Endodermal cell (in vitro differentiated cells): ENCODE measurements at regions not wholly inside any gene's neighbourhood (a gene's known extent, or its start where the extent isn't known, plus 50 kb on each side); places are given as distances from the start of the nearest gene placed in this dataset.

Experiments used
- DNase-seq: peaks from one replicate; pipeline ENCODE4 v3.0.0-alpha.2; 2017
- H3K27ac ChIP-seq: 2 replicates; pipeline ENCODE4 v1.5.1; 2013; ENCODE audit warnings: mild to moderate bottlenecking, low read depth, low read length, moderate library complexity
- H3K27me3 ChIP-seq: 2 replicates; pipeline ENCODE4 v1.6.1; 2013; ENCODE audit warnings: mild to moderate bottlenecking, low read length, moderate library complexity; ENCODE audit not compliant: insufficient read depth, control insufficient read depth, poor library complexity, severe bottlenecking
- H3K36me3 ChIP-seq: 2 replicates; pipeline ENCODE4 v1.7.0; 2013; ENCODE audit warnings: mild to moderate bottlenecking, low read length, moderate library complexity; ENCODE audit not compliant: control insufficient read depth, insufficient read depth
- H3K4me1 ChIP-seq: one replicate; pipeline ENCODE4 v1.7.0; 2013; ENCODE audit warnings: low read length; ENCODE audit not compliant: control insufficient read depth, insufficient read depth
- H3K4me3 ChIP-seq: 2 replicates; pipeline ENCODE4 v1.5.1; 2013; ENCODE audit warnings: mild to moderate bottlenecking, low read length, moderate library complexity
- H3K9ac ChIP-seq: 2 replicates; pipeline ENCODE4 v1.6.1; 2013; ENCODE audit warnings: mild to moderate bottlenecking, low read length, moderate library complexity; ENCODE audit not compliant: poor library complexity, severe bottlenecking; ENCODE audit errors: extremely low read depth
- H3K9me3 ChIP-seq: 2 replicates; pipeline ENCODE4 v1.6.1; 2013; ENCODE audit warnings: mild to moderate bottlenecking, low read length, moderate library complexity; ENCODE audit not compliant: control insufficient read depth
- H3K27ac Mint-ChIP-seq: 2 replicates; pipeline ENCODE4 v1.8.0; 2020; ENCODE audit warnings: mixed read lengths
- H3K27me3 Mint-ChIP-seq: 2 replicates; pipeline ENCODE4 v1.8.0; 2021; ENCODE audit warnings: mild to moderate bottlenecking, mixed read lengths; ENCODE audit not compliant: insufficient read depth
- H3K36me3 Mint-ChIP-seq: 2 replicates; pipeline ENCODE4 v1.8.0; 2020; ENCODE audit warnings: low read depth, mixed read lengths
- H3K4me1 Mint-ChIP-seq: 2 replicates; pipeline ENCODE4 v1.8.0; 2020; ENCODE audit warnings: mixed read lengths
- H3K4me3 Mint-ChIP-seq: 2 replicates; pipeline ENCODE4 v1.8.0; 2020; ENCODE audit warnings: mild to moderate bottlenecking, moderate library complexity, mixed read lengths
- H3K9me3 Mint-ChIP-seq: 2 replicates; pipeline ENCODE4 v1.8.0; 2020; ENCODE audit warnings: mild to moderate bottlenecking, mixed read lengths
- WGBS, 2 experiments: methylation state at CpG; one replicate each; pipeline versions ENCODE4 v1.1.5 to v1.1.7; 2013; ENCODE audit warnings: missing lambda C conversion rate in 2 of 2, mixed read lengths in 1 of 2; ENCODE audit not compliant: insufficient coverage in 1 of 2, insufficient read length in 1 of 2; 5-methylcytosine and 5-hydroxymethylcytosine counted together
- TF ChIP-seq, protein P1 (sequence below): fragments of 200-600 bp; sonication (generic); conservative IDR thresholded peaks from 2 replicates; pipeline ENCODE4 v1.5.0; 2021; ENCODE audit warnings: antibody characterized with exemption, mild to moderate bottlenecking

DNA sequence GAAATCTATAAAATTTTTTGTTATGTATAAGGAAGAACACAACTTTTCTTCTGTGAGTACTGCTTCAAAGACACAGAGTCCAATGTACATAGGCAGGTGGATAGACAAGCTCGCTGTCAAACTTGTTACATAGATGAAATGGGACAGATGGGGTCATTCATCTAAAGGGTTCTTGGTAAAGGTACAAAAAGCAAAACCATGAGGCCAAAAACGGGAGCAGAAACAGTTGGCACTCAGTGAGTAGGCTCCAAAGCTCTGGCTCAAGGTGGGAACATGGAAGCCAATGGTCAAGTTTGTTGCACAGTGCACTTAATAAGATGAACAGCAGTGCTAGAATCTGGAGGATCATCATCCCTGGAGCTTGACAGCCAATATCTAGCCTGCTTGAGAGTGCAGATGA is 979.0 kb upstream of the EEF2KMT start:
- H3K27ac ChIP-seq = no peak overlapping the region
- H3K27me3 Mint-ChIP-seq = no peaks in the 10 kb centered on the region
- WGBS, 2 experiments = 83 to 91% methylated on average over 2 of the region's 2 CpGs

GRCh38 chr16:6068063-6068462 is 970.5 kb upstream of the EEF2KMT start:
- peaks cover 9% of the 10 kb centered on the region for H3K9me3 ChIP-seq
- peak; percentile 44 for DNase-seq
- TF ChIP-seq, protein P1, sequence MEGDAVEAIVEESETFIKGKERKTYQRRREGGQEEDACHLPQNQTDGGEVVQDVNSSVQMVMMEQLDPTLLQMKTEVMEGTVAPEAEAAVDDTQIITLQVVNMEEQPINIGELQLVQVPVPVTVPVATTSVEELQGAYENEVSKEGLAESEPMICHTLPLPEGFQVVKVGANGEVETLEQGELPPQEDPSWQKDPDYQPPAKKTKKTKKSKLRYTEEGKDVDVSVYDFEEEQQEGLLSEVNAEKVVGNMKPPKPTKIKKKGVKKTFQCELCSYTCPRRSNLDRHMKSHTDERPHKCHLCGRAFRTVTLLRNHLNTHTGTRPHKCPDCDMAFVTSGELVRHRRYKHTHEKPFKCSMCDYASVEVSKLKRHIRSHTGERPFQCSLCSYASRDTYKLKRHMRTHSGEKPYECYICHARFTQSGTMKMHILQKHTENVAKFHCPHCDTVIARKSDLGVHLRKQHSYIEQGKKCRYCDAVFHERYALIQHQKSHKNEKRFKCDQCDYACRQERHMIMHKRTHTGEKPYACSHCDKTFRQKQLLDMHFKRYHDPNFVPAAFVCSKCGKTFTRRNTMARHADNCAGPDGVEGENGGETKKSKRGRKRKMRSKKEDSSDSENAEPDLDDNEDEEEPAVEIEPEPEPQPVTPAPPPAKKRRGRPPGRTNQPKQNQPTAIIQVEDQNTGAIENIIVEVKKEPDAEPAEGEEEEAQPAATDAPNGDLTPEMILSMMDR = no peak
- Mint-ChIP-seq H3K27me3 (no peaks in the 10 kb centered on the region), H3K36me3 (no peaks in the 10 kb centered on the region), H3K27ac (no peak overlapping the region), H3K4me3 (no peak overlapping the region), H3K9me3 (peaks cover 9% of the 10 kb centered on the region), H3K4me1 (peaks cover 8% of the 10 kb centered on the region)
- H3K4me3 ChIP-seq = no peak overlapping the region
- no peaks in the 10 kb centered on the region for H3K4me1 ChIP-seq
- 83 to 90% methylated on average over 4 of the region's 4 CpGs for WGBS, 2 experiments
- no peaks in the 10 kb centered on the region for H3K27me3 ChIP-seq
- no peak overlapping the region for H3K9ac ChIP-seq
- no peak overlapping the region for H3K27ac ChIP-seq
- H3K36me3 ChIP-seq = no peaks in the 10 kb centered on the region

More for the DNA sequence above, 979.0 kb upstream of the EEF2KMT start:
- no peak for DNase-seq
- H3K9ac ChIP-seq = no peak overlapping the region
- no peak overlapping the region for H3K4me3 ChIP-seq
- H3K4me1 ChIP-seq = no peaks in the 10 kb centered on the region
- no peaks in the 10 kb centered on the region for H3K27me3 ChIP-seq
- no peaks in the 10 kb centered on the region for H3K36me3 Mint-ChIP-seq
- H3K4me1 Mint-ChIP-seq = no peaks in the 10 kb centered on the region
- H3K4me3 Mint-ChIP-seq = no peak overlapping the region
- H3K9me3 ChIP-seq = peaks cover 6% of the 10 kb centered on the region
- H3K27ac Mint-ChIP-seq = no peak overlapping the region
- no peaks in the 10 kb centered on the region for H3K36me3 ChIP-seq
- TF ChIP-seq, protein P1 = no peak
- H3K9me3 Mint-ChIP-seq = peaks cover 7% of the 10 kb centered on the region

DNA sequence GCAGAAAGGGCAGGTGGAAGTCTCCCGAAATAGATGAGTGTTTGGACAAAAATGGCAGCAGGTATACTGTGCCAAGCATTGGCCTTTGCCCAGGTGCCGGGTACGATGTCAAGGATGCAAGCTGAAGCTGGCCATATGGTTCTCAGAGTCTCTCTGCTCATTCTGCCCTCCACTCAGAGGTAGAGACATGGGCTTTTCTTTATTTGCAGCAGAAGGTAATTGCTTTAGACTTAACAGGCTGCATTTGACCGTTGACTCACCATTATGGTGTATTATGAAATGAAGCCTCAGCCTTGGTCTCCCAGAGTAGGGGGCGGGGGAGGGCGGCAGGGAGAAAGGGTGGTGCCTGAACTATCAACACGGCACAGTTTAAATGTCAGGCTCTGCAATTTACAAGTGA is 969.1 kb upstream of the EEF2KMT start:
- H3K9me3 ChIP-seq = peaks cover 3% of the 10 kb centered on the region
- no peak overlapping the region for H3K27ac ChIP-seq
- no peaks in the 10 kb centered on the region for H3K36me3 ChIP-seq
- WGBS, 2 experiments = 78 to 79% methylated on average over 7 of the region's 7 CpGs
- no peak overlapping the region for H3K9ac ChIP-seq
- H3K4me1 Mint-ChIP-seq = peaks cover 10% of the 10 kb centered on the region
- H3K27me3 Mint-ChIP-seq = no peaks in the 10 kb centered on the region
- TF ChIP-seq, protein P1 = no peak
- H3K4me1 ChIP-seq = no peaks in the 10 kb centered on the region
- no peak overlapping the region for H3K4me3 Mint-ChIP-seq
- no peak overlapping the region for H3K4me3 ChIP-seq
- no peaks in the 10 kb centered on the region for H3K36me3 Mint-ChIP-seq
- H3K9me3 Mint-ChIP-seq = peaks cover 3% of the 10 kb centered on the region
- no peaks in the 10 kb centered on the region for H3K27me3 ChIP-seq
- DNase-seq = no peak
- H3K27ac Mint-ChIP-seq = no peak overlapping the region
